Endothelial cell of hepatic sinusoid (primary cell): ENCODE measurements at regions not wholly inside any gene's neighbourhood (a gene's known extent, or its start where the extent isn't known, plus 50 kb on each side); places are given as distances from the start of the nearest gene placed in this dataset.

Experiments used
- in situ Hi-C: cut with HindIII; loops from 2 replicates; pipeline ENCODE4 v1.10.0; 2017; ENCODE audit warnings: low sequenced_read_pairs

GRCh38 chr5:74116984-74117383 is 491.0 kb downstream of the ARHGEF28 start:
- in situ Hi-C loops = no loop called here

DNA sequence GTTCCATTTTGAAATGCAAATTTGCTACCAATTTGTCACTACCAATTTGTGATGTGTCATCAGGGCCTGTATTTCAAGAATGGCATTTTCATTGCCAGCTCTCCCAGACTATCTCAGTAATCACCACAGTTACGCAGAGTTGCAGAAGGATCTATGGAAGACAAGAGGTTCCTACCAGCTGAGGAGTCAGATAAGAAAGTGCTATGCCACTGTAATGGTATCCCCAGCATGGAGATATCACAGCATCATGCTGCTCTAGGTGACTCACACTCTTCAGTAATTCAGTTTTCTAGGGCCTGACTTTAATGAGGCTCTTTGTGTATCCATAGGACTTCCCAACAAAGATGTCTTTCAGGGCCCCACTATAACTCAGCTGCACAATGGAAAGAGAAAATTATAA is 490.3 kb downstream of the ARHGEF28 start:
- in situ Hi-C loops = no loop called here

DNA sequence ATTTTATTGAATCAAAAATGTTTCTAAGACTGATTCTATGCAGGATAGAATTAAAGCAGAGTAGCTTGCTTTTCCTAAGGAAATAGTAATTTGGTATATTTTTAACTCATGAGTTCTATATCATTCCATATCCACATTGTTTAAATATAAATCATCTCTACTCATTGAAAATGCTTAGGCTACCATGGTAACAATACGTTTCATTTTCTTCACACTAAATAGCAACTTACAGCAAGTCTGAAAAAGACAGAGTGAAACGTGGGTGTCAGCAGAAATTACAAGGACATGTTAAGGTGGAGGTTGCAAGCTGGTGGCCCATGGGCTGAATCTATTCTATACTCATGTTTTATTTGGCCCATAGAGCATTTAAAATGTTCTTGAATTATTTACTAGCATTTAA is 487.9 kb downstream of the ARHGEF28 start:
- in situ Hi-C loops = no loop called here

- in situ Hi-C loops = no loop called here
These were observed 487.2 kb downstream of the ARHGEF28 start for GRCh38 chr5:74113196-74113540.

DNA sequence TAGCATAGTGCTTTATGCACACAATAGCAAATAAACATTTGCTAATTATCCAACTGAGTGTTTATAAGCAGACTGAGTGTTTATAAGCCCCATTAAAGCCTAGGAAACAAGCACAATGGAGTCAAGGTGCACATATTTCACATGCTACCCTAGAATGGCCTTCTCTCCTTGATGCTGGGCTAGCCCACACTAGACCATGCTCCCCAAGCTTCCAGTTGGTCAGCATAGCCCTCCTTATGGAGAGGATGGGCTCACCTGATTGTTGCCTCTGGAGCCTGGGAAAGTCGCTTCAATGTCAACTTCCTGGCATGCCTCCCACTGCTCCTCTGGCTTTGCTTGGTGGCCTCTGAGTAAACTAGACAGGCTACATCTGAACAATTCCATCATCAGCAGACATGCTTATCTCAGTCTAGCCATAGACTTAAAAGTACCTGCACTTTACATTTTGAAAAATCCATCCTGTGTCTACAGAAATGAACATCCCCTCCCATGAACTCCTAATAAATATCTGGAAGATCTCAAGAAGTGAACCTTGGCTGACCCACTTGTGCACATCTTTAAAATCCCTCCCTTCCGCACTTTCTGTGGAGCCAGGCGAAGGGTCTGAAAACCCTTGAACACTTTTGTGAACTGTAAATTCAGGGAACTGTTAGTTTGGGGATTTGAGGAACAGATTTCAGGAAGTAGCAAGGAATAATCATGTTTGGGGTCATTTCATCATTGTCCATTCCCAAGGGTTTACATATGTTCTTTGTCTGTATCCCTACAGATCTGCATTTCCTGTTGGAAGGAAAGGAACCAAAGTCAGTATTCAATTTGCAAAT is 486.6 kb downstream of the ARHGEF28 start:
- in situ Hi-C loops = no loop called here

DNA sequence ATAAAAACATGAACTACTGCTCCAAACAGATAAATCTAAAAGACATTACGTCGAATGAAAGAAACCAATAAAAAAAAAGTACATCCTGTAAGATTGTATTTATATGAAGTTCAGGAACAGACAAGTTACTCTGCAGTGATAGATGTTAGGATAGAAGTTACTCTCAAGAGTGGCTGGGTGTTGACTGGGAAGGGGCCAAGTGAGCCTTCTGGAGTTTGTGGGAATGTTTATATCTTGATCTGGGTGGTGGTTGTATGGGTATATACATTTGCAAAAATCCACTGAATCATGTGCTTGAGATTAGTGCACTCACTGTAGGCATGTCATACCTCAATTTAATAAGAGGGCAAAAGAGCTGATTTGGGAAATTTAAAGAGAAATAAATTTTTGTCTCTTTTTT is 485.8 kb downstream of the ARHGEF28 start:
- in situ Hi-C loops = no loop called here

- in situ Hi-C loops = no loop called here
These were observed 483.3 kb downstream of the ARHGEF28 start for GRCh38 chr5:74109344-74109743.

GRCh38 chr5:74107899-74108298 is 481.9 kb downstream of the ARHGEF28 start:
- in situ Hi-C loops = no loop called here

DNA sequence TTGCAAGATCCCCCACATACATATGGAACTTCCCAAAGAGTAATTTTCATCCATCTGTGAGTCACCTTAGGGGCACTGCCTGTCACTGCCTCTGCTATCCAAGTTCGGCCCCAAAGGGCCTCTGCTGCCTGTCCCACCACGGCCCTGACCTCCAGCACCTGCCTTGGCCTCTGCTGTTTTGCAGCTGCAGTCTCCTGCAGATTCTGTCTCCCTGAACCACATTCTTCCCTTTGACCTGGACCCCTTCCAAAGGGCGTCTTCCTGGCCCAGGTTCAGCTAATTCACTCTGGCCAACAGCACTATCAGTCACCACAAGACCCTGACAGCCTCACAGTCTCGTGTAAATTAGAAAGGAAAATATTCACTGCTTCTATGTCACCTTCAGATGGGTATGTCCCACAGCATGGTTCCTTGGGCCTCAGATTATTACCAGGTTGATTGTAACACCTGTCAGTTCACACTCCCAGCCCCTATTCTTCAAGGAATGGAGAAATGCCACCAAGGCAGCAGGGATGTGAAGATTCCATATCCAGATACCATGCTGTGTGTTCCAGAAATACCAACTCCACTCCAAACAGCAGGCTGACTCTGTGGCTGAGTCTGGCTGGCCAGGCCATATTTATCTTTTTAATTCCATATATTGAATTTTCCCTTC is 479.3 kb downstream of the ARHGEF28 start:
- in situ Hi-C loops = no loop called here

GRCh38 chr5:74103131-74104023 is 477.4 kb downstream of the ARHGEF28 start:
- in situ Hi-C loops = no loop called here

GRCh38 chr5:74100268-74100665 is 474.3 kb downstream of the ARHGEF28 start:
- in situ Hi-C loops = no loop called here

DNA sequence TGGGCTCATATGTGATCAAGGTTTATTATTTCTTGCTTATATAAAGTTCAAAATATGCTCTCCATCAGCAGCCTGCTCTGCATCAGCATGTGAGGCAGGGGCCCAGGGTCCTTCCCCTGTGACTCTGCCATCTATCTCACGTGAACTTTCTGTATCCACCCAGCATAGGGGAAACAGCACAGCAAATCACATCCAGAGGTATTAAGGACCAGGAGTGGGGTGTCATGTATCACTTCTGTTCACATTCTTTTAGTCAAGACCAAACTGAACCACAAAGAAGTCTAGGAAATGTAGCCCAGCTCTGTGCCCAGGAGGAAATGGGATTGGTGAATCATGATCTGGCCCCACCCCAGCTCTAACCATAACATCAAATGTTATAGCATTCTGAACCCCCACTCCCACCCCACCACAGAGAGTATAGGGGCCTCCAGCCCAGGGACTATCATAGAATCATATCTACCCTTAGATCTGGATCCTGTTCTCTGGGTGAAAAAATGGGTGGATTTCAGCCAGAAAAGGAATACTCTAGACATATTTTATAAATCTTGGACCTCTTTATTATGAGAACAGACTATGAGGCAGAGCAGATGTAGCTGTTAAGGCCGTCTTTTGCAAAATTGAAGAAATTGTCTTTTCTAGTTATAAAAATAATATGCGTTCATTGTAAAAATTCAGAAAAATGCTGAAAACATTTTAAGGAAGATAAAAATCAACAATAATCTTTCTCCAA is 473.7 kb downstream of the ARHGEF28 start:
- in situ Hi-C loops = no loop called here

DNA sequence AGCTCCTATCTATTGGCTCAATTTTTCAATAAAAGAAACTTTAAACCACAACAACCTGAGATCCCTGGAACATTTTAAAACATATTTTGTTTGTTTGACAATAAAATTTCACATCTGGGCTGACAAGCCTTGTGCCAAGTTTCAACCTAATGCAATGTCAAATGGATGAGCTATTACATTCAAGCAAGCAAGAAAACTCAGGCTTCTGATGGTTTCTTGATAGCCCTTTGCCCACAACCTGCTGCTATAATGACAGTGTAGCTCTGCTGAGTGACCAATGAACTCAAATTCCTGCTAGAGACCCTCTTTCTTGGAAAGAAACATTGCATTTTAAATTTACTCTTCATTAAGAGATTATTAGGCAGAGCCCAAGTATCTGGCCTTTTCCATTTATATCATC is 472.9 kb downstream of the ARHGEF28 start:
- in situ Hi-C loops = no loop called here

GRCh38 chr5:74098456-74098855 is 472.5 kb downstream of the ARHGEF28 start:
- in situ Hi-C loops = no loop called here

DNA sequence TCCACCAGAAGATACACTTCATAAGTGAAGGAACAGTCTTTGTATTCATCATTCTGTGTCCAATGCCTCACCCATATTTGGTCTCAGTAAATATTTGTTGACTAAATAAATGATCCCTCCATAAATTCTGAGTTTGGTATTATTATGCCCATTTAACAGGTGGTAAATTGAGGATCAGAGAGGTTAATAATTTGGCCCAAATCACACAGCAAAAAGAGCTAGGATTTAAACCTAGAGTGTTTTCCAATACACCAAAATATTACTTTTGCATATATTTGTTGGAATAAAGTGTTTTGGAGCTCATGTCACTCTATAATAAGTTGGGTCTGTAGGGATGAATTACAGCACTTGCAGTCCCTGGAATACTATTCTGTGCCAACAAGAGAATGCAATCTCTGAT is 470.3 kb downstream of the ARHGEF28 start:
- in situ Hi-C loops = no loop called here

DNA sequence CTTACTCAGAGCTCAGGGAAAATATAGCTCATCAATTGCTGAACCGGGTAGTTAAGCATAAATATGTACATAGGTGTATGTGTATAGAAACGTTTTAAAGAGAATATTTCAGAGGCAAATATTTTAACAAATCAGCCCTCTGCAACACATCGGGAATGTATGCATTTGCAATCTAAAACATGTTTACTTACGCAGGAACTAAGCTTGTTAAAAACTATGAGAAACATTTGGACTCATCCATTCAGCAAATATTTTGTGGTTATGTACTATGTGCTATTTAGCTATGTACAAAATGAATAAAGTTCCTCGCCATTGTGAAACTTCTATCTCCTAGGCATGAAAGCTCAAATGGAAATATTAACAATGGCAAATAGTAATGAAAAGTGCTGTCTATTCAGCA is 469.9 kb downstream of the ARHGEF28 start:
- in situ Hi-C loops = no loop called here

DNA sequence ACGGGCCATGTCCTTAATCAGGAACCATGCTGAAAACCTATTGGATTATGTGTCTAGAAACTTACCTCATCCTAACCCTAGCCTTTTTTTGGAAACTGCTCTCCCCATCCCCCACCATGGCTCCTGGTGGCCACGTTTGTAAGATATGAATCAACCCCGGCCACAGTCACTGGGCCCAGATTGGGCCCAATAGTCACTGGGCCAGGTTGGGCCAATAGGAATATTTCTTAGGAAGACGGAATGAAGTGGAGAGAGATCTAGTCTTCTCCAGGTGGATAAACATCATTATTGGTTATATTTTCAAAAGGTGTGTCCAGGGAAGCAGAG is 468.7 kb downstream of the ARHGEF28 start:
- in situ Hi-C loops = no loop called here

DNA sequence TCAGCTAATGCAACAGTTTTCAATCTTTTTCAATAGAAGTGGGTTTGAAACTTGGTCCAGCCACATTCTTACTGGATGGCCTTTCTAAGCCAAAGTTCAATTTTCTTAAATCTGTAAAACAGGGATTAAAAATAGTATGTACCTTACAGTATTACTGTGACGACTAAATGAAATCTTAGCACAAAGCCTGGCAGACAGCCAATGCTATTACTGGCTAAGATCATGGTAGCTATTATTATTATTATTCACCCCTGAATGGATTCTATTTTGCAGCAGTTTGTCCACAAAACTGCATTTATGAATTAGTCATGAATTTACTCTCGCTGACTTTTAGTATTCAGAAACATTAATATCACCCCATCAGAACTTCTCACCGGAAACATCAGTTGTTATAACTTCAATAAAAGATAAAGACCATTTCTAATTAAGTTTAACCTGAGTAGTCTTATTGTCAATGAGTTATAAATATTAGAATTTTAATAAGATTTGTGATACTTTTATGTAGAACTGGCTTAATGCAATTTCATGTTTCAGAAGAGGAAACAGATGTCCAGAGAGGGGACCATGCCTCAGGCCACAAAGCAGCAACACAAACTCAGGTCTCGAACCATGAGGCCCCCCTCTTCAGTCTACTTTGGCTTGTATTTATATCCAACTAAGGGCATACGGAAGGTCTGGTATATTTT is 468.2 kb downstream of the ARHGEF28 start:
- in situ Hi-C loops = no loop called here

DNA sequence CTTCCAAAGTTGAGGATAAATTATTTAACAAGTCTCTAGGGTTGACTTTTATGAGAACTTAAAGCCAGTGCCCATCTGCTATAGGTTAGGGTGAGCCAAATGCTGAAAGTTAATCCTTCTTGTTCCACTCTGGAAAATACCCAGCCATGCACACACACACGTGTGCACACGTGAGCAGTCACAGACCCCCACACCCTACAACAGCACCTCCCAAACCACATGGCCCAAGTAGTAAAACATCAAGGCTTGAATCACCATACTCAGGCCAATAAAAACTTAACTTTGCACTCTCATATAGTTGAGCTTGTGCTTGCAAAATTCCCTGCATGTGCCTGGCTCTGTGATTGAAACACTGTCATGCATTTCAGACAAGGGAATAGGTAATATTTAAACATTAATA is 467.6 kb downstream of the ARHGEF28 start:
- in situ Hi-C loops = no loop called here

DNA sequence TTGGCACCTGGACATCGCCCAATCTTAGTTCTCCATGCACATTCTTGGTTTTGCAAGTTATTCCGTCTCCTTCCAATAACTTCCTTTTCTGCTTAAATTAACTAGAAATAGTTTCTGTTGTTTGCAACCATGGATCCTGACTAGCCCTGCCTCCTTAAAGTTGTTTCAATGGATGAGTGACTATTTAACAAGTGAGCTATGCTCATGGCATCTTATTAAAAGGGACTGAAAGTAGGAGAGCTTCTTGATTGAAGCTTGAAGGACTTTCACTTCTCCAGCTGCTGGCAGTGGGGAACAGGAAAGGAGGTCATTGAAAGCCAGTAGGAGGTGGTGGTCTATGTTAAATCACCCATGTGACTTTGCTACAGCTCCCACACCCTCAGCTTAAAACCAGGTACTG is 466.8 kb downstream of the ARHGEF28 start:
- in situ Hi-C loops = no loop called here

GRCh38 chr5:74085782-74086181 is 459.8 kb downstream of the ARHGEF28 start:
- in situ Hi-C loops = no loop called here
